Vagina (tissue), 2 donors: ENCODE measurements at regions not wholly inside any gene's neighbourhood (a gene's known extent, or its start where the extent isn't known, plus 50 kb on each side); places are given as distances from the start of the nearest gene placed in this dataset.

Experiments used
- CTCF ChIP-seq, 3 experiments: fragments of 450-650 bp in 2 of 3; fragments of 200-600 bp in 1 of 3; sonication (generic) in 1 of 3; IDR thresholded peaks; one replicate each; pipeline ENCODE4 v1.5.1; 2017 to 2019; ENCODE audit warnings: antibody characterized with exemption in 3 of 3, mild to moderate bottlenecking in 2 of 3, moderate library complexity in 2 of 3
- POLR2A ChIP-seq, 2 donors: fragments of 450-650 bp; IDR thresholded peaks; one replicate each; pipeline ENCODE4 v1.6.1; 2017; ENCODE audit warnings: antibody characterized with exemption in 2 of 2, mild to moderate bottlenecking in 2 of 2, moderate library complexity in 2 of 2
- POLR2AphosphoS5 ChIP-seq, 2 donors: sonication (generic); formaldehyde crosslinking; IDR thresholded peaks; one replicate each; pipeline ENCODE4 v1.9.0; 2017; ENCODE audit warnings: antibody characterized with exemption in 2 of 2, mild to moderate bottlenecking in 2 of 2, low read depth in 1 of 2; ENCODE audit not compliant: insufficient read depth in 1 of 2

- TF ChIP-seq POLR2AphosphoS5 (IDR thresholded peaks at IDR 0.05; ENCODE audit: insufficient read depth in 1 of 2, low read depth in 1 of 2) = no peak
- TF ChIP-seq CTCF (IDR thresholded peaks at IDR 0.05) = no peak
- no peak for TF ChIP-seq POLR2A (IDR thresholded peaks at IDR 0.05)
Observed at GRCh38 chr11:127376301-127376700, 375.7 kb upstream of the KIRREL3 start.
